ENCODE measurements at regions not wholly inside any gene's neighbourhood (a gene's known extent, or its start where the extent isn't known, plus 50 kb on each side); places are given as distances from the start of the nearest gene placed in this dataset.

GRCh38 chr10:6305401-6306321 lies 102.9 kb downstream of the PFKFB3 start:
- H3K4me1 ChIP-seq (ENCODE audit: insufficient read depth, low read length) = peaks cover 8% of the 10 kb centered on the region
- no peaks in the 10 kb centered on the region for H4K20me1 ChIP-seq (ENCODE audit: insufficient read depth, low read length)
- no peak for ATAC-seq (ENCODE audit: insufficient read depth, low read depth)
- H3K79me2 ChIP-seq (ENCODE audit: insufficient read depth, low read length) = no peaks in the 10 kb centered on the region
- no peaks in the 10 kb centered on the region for H3K27me3 ChIP-seq (ENCODE audit: insufficient read depth, low read length, poor library complexity)
- no peak overlapping the region for H2AFZ ChIP-seq (ENCODE audit: low read depth, low read length)
- H3K4me2 ChIP-seq (ENCODE audit: insufficient read depth, low read length) = no peak overlapping the region
- H3K27ac ChIP-seq (ENCODE audit: low read length) = no peak overlapping the region; the same call in 1 of the 2 replicates
- no peak overlapping the region for H3K9ac ChIP-seq (ENCODE audit: low read depth, low read length)
- H3K4me3 ChIP-seq (ENCODE audit: low read depth in 1 of 2, low read length in 2 of 2) = no peak overlapping the region
- TF ChIP-seq CTCF (IDR thresholded peaks at IDR 0.05; ENCODE audit: borderline replicate concordance, extremely low read depth, low read length, poor library complexity, severe bottlenecking) (no peak), EZH2 (IDR thresholded peaks at IDR 0.05; ENCODE audit: borderline replicate concordance, low read depth, low read length, severe bottlenecking) (no peak)
- no peaks in the 10 kb centered on the region for H3K36me3 ChIP-seq (ENCODE audit: insufficient read depth, low read length)
- no peak for DNase-seq
- H3K9me3 ChIP-seq (ENCODE audit: insufficient read depth, low read length, severe bottlenecking) = no peaks in the 10 kb centered on the region

GRCh38 chr10:6306917-6307316 lies 104.2 kb downstream of the PFKFB3 start:
- Histone ChIP-seq H3K9ac (ENCODE audit: low read depth, low read length) (no peak overlapping the region), H2AFZ (ENCODE audit: low read depth, low read length) (no peak overlapping the region), H3K4me2 (ENCODE audit: insufficient read depth, low read length) (no peak overlapping the region), H3K27ac (ENCODE audit: low read length) (no peak overlapping the region), H3K27me3 (ENCODE audit: insufficient read depth, low read length, poor library complexity) (no peaks in the 10 kb centered on the region), H3K79me2 (ENCODE audit: insufficient read depth, low read length) (no peaks in the 10 kb centered on the region), H3K36me3 (ENCODE audit: insufficient read depth, low read length) (no peaks in the 10 kb centered on the region), H3K4me1 (ENCODE audit: insufficient read depth, low read length) (no peaks in the 10 kb centered on the region), H4K20me1 (ENCODE audit: insufficient read depth, low read length) (no peaks in the 10 kb centered on the region), H3K9me3 (ENCODE audit: insufficient read depth, low read length, severe bottlenecking) (no peaks in the 10 kb centered on the region), H3K4me3 (ENCODE audit: low read depth in 1 of 2, low read length in 2 of 2) (no peak overlapping the region)
- no peak for ATAC-seq (ENCODE audit: insufficient read depth, low read depth)
- TF ChIP-seq EZH2 (IDR thresholded peaks at IDR 0.05; ENCODE audit: borderline replicate concordance, low read depth, low read length, severe bottlenecking) (no peak), CTCF (IDR thresholded peaks at IDR 0.05; ENCODE audit: borderline replicate concordance, extremely low read depth, low read length, poor library complexity, severe bottlenecking) (no peak)
- DNase-seq = no peak

- no peak overlapping the region for H3K4me3 ChIP-seq (ENCODE audit: low read depth in 1 of 2, low read length in 2 of 2)
- H3K79me2 ChIP-seq (ENCODE audit: insufficient read depth, low read length) = no peaks in the 10 kb centered on the region
- no peaks in the 10 kb centered on the region for H3K9me3 ChIP-seq (ENCODE audit: insufficient read depth, low read length, severe bottlenecking)
- DNase-seq (no peak), ATAC-seq (ENCODE audit: insufficient read depth, low read depth) (no peak)
- H3K27me3 ChIP-seq (ENCODE audit: insufficient read depth, low read length, poor library complexity) = no peaks in the 10 kb centered on the region
- H3K27ac ChIP-seq (ENCODE audit: low read length) = no peak overlapping the region
- H4K20me1 ChIP-seq (ENCODE audit: insufficient read depth, low read length) = no peaks in the 10 kb centered on the region
- no peak overlapping the region for H3K9ac ChIP-seq (ENCODE audit: low read depth, low read length)
- H3K4me1 ChIP-seq (ENCODE audit: insufficient read depth, low read length) = no peaks in the 10 kb centered on the region
- H3K36me3 ChIP-seq (ENCODE audit: insufficient read depth, low read length) = no peaks in the 10 kb centered on the region
- no peak overlapping the region for H2AFZ ChIP-seq (ENCODE audit: low read depth, low read length)
- TF ChIP-seq CTCF (IDR thresholded peaks at IDR 0.05; ENCODE audit: borderline replicate concordance, extremely low read depth, low read length, poor library complexity, severe bottlenecking) (no peak), EZH2 (IDR thresholded peaks at IDR 0.05; ENCODE audit: borderline replicate concordance, low read depth, low read length, severe bottlenecking) (no peak)
- no peak overlapping the region for H3K4me2 ChIP-seq (ENCODE audit: insufficient read depth, low read length)
Measured at GRCh38 chr10:6309816-6310215, 107.1 kb downstream of the PFKFB3 start.
